ENCODE measurements at regions not wholly inside any gene's neighbourhood (a gene's known extent, or its start where the extent isn't known, plus 50 kb on each side); places are given as distances from the start of the nearest gene placed in this dataset.

DNA sequence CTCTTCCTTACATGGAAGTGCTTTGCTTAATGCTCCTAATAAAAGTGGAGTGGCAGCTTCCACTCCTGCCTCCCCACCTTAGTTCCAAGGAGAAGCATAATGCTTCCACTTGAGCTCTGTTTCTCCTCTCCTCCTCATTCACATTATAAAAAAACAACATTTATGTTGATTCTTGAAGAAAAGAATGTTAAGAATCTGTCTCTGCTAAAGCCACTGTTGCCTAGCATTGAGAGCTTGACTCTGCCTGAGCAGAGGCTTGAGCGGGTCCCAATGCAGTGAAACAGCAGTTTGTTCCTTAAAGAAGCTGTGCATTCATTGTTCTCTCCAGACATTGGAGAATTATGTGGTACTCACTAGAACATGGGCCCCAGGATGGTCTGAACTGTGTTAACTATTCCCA, 101.5 kb upstream of the GHR start:
- Histone ChIP-seq H3K36me3 (no peaks in the 10 kb centered on the region), H3K4me3 (no peak overlapping the region), H3K4me1 (no peaks in the 10 kb centered on the region), H3K9me3 (no peaks in the 10 kb centered on the region), H3K27ac (no peak overlapping the region), H3K27me3 (no peaks in the 10 kb centered on the region)
- intact Hi-C loops (cut with DNase I): no loop called here
- no peak for DNase-seq
- 86% methylated on average over 1 of the region's 1 CpG for WGBS (ENCODE audit: insufficient coverage, low coverage, low lambda C conversion rate, missing lambda C conversion rate)
- no peak for TF ChIP-seq POLR2A (IDR thresholded peaks at IDR 0.05)
- TF ChIP-seq, protein P1, sequence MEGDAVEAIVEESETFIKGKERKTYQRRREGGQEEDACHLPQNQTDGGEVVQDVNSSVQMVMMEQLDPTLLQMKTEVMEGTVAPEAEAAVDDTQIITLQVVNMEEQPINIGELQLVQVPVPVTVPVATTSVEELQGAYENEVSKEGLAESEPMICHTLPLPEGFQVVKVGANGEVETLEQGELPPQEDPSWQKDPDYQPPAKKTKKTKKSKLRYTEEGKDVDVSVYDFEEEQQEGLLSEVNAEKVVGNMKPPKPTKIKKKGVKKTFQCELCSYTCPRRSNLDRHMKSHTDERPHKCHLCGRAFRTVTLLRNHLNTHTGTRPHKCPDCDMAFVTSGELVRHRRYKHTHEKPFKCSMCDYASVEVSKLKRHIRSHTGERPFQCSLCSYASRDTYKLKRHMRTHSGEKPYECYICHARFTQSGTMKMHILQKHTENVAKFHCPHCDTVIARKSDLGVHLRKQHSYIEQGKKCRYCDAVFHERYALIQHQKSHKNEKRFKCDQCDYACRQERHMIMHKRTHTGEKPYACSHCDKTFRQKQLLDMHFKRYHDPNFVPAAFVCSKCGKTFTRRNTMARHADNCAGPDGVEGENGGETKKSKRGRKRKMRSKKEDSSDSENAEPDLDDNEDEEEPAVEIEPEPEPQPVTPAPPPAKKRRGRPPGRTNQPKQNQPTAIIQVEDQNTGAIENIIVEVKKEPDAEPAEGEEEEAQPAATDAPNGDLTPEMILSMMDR (IDR thresholded peaks at IDR 0.05): no peak
- no peak for ATAC-seq

GRCh38 chr5:42337143-42337542, 86.1 kb upstream of the GHR start:
- H3K27ac ChIP-seq: no peak overlapping the region
- H3K4me1 ChIP-seq: no peaks in the 10 kb centered on the region
- intact Hi-C loops (cut with DNase I): no loop called here
- H3K36me3 ChIP-seq: no peaks in the 10 kb centered on the region
- H3K4me3 ChIP-seq: no peak overlapping the region
- 67% methylated on average over 1 of the region's 3 CpGs for WGBS (ENCODE audit: insufficient coverage, low coverage, low lambda C conversion rate, missing lambda C conversion rate)
- ATAC-seq (no peak), DNase-seq (no peak)
- no peaks in the 10 kb centered on the region for H3K27me3 ChIP-seq
- no peaks in the 10 kb centered on the region for H3K9me3 ChIP-seq
- TF ChIP-seq POLR2A (IDR thresholded peaks at IDR 0.05): no peak
- TF ChIP-seq, protein P1 (IDR thresholded peaks at IDR 0.05): no peak

GRCh38 chr5:42337607-42338006, 85.6 kb upstream of the GHR start:
- no peak overlapping the region for H3K27ac ChIP-seq

GRCh38 chr5:42338136-42338535, 85.1 kb upstream of the GHR start:
- no peaks in the 10 kb centered on the region for H3K9me3 ChIP-seq
- H3K27ac ChIP-seq: no peak overlapping the region
- intact Hi-C loops (cut with DNase I): no loop called here
- no peaks in the 10 kb centered on the region for H3K27me3 ChIP-seq
- ATAC-seq (no peak), DNase-seq (no peak)
- 31% methylated on average over 1 of the region's 1 CpG for WGBS (ENCODE audit: insufficient coverage, low coverage, low lambda C conversion rate, missing lambda C conversion rate)
- H3K36me3 ChIP-seq: no peaks in the 10 kb centered on the region
- no peaks in the 10 kb centered on the region for H3K4me1 ChIP-seq
- TF ChIP-seq, protein P1 (IDR thresholded peaks at IDR 0.05): no peak
- no peak for TF ChIP-seq POLR2A (IDR thresholded peaks at IDR 0.05)
- no peak overlapping the region for H3K4me3 ChIP-seq

More at GRCh38 chr5:42337607-42338006, 85.6 kb upstream of the GHR start:
- Histone ChIP-seq H3K4me3 (no peak overlapping the region), H3K27me3 (no peaks in the 10 kb centered on the region), H3K4me1 (no peaks in the 10 kb centered on the region), H3K9me3 (no peaks in the 10 kb centered on the region), H3K36me3 (no peaks in the 10 kb centered on the region)
- TF ChIP-seq, protein P1 (IDR thresholded peaks at IDR 0.05): no peak
- TF ChIP-seq POLR2A (IDR thresholded peaks at IDR 0.05): no peak
- intact Hi-C loops (cut with DNase I): no loop called here
- ATAC-seq (no peak), DNase-seq (no peak)
- WGBS (ENCODE audit: insufficient coverage, low coverage, low lambda C conversion rate, missing lambda C conversion rate): 69% methylated on average over 2 of the region's 3 CpGs

- 64% methylated on average over 1 of the region's 1 CpG for WGBS (ENCODE audit: insufficient coverage, low coverage, low lambda C conversion rate, missing lambda C conversion rate)
- H3K9me3 ChIP-seq: no peaks in the 10 kb centered on the region
- DNase-seq (no peak), ATAC-seq (no peak)
- no peaks in the 10 kb centered on the region for H3K27me3 ChIP-seq
- H3K4me1 ChIP-seq: no peaks in the 10 kb centered on the region
- H3K27ac ChIP-seq: no peak overlapping the region
- H3K36me3 ChIP-seq: no peaks in the 10 kb centered on the region
- no peak overlapping the region for H3K4me3 ChIP-seq
- TF ChIP-seq, protein P1 (IDR thresholded peaks at IDR 0.05): no peak
- TF ChIP-seq POLR2A (IDR thresholded peaks at IDR 0.05): no peak
- intact Hi-C loops (cut with DNase I): no loop called here
These were observed 74.1 kb upstream of the GHR start for GRCh38 chr5:42349163-42349562.
